ENCODE measurements at regions not wholly inside any gene's neighbourhood (a gene's known extent, or its start where the extent isn't known, plus 50 kb on each side); places are given as distances from the start of the nearest gene placed in this dataset.

GRCh38 chr3:59386165-59386564 is 336.3 kb upstream of the CFAP20DC start:
- Histone ChIP-seq H3K27ac (peak overlapping the region in 1 of 12 donors; percentile 47), H3K4me3 (no peak overlapping the region), H3K36me3 (no peaks in the 10 kb centered on the region), H3K27me3 (no peaks in the 10 kb centered on the region), H3K9me3 (no peaks in the 10 kb centered on the region), H3K4me1 (peaks cover 0 to 4% (median 0%) of the 10 kb centered on the region in 12 donors)
- no peak for DNase-seq
- TF ChIP-seq POLR2A (IDR thresholded peaks at IDR 0.05) (no peak), CTCF (IDR thresholded peaks at IDR 0.05) (no peak)
- ATAC-seq: no peak
- WGBS, 4 donors: 79 to 88% (median 81%) methylated on average over 5 of the region's 5 CpGs
- intact Hi-C loops (cut with DNase I): no loop called here

GRCh38 chr3:59385547-59385946 is 335.7 kb upstream of the CFAP20DC start:
- Histone ChIP-seq H3K36me3 (no peaks in the 10 kb centered on the region), H3K4me1 (peaks cover 0 to 4% (median 0%) of the 10 kb centered on the region in 12 donors), H3K4me3 (no peak overlapping the region), H3K27ac (peak overlapping the region in 1 of 12 donors; percentile 39), H3K27me3 (no peaks in the 10 kb centered on the region), H3K9me3 (no peaks in the 10 kb centered on the region)
- intact Hi-C loops (cut with DNase I): no loop called here
- TF ChIP-seq POLR2A (IDR thresholded peaks at IDR 0.05): no peak
- no peak for TF ChIP-seq CTCF (IDR thresholded peaks at IDR 0.05)
- 84 to 91% (median 84%) methylated on average over 7 of the region's 7 CpGs for WGBS, 4 donors
- DNase-seq (no peak), ATAC-seq (no peak)

GRCh38 chr3:59381282-59381681 is 331.5 kb upstream of the CFAP20DC start:
- Histone ChIP-seq H3K27me3 (no peaks in the 10 kb centered on the region), H3K4me1 (peaks cover 0 to 4% (median 0%) of the 10 kb centered on the region in 12 donors), H3K36me3 (no peaks in the 10 kb centered on the region), H3K9me3 (no peaks in the 10 kb centered on the region), H3K4me3 (no peak overlapping the region), H3K27ac (no peak overlapping the region)
- DNase-seq (no peak), ATAC-seq (no peak)
- TF ChIP-seq POLR2A (IDR thresholded peaks at IDR 0.05) (no peak), CTCF (IDR thresholded peaks at IDR 0.05) (no peak)
- WGBS, 4 donors: 84 to 89% (median 87%) methylated on average over 2 of the region's 2 CpGs
- intact Hi-C loops (cut with DNase I): no loop called here

GRCh38 chr3:59380146-59380545 is 330.3 kb upstream of the CFAP20DC start:
- Histone ChIP-seq H3K9me3 (no peaks in the 10 kb centered on the region), H3K4me3 (no peak overlapping the region), H3K36me3 (no peaks in the 10 kb centered on the region), H3K4me1 (no peaks in the 10 kb centered on the region), H3K27me3 (no peaks in the 10 kb centered on the region), H3K27ac (no peak overlapping the region)
- intact Hi-C loops (cut with DNase I): no loop called here
- ATAC-seq: no peak
- TF ChIP-seq POLR2A (IDR thresholded peaks at IDR 0.05): no peak
- no peak for TF ChIP-seq CTCF (IDR thresholded peaks at IDR 0.05)
- DNase-seq: no peak

All from heart left ventricle (tissue), 16 donors.